H9 (cell line): ENCODE measurements at regions not wholly inside any gene's neighbourhood (a gene's known extent, or its start where the extent isn't known, plus 50 kb on each side); places are given as distances from the start of the nearest gene placed in this dataset.

Source experiments
- DNase-seq: peaks from one replicate; pipeline ENCODE4 v3.0.0-alpha.2; 2017
- H2AFZ ChIP-seq: one replicate; pipeline ENCODE4 v1.6.1; 2013; ENCODE audit warnings: mild to moderate bottlenecking, low read length, control low read depth, moderate library complexity
- H2AK5ac ChIP-seq: 2 replicates; pipeline ENCODE4 v1.6.1; 2013; ENCODE audit warnings: low read length, control low read depth, mixed read lengths; ENCODE audit not compliant: insufficient read length
- H2BK120ac ChIP-seq: one replicate; pipeline ENCODE4 v1.6.1; 2013; ENCODE audit warnings: low read depth, mild to moderate bottlenecking, low read length, control low read depth, inconsistent platforms; ENCODE audit not compliant: poor library complexity, severe bottlenecking
- H2BK12ac ChIP-seq: 2 replicates; pipeline ENCODE4 v1.6.1; 2013; ENCODE audit warnings: low read length, control low read depth, mixed read lengths, low read depth; ENCODE audit not compliant: insufficient read length
- H2BK15ac ChIP-seq: 2 replicates; pipeline ENCODE4 v1.6.1; 2013; ENCODE audit warnings: low read depth, low read length, control low read depth
- H2BK20ac ChIP-seq: one replicate; pipeline ENCODE4 v1.6.1; 2013; ENCODE audit warnings: low read depth, mild to moderate bottlenecking, low read length, control low read depth, inconsistent platforms; ENCODE audit not compliant: poor library complexity, severe bottlenecking
- H2BK5ac ChIP-seq: 2 replicates; pipeline ENCODE4 v1.6.1; 2013; ENCODE audit warnings: low read length, control low read depth, mixed read lengths; ENCODE audit not compliant: insufficient read length
- H3K14ac ChIP-seq: 2 replicates; pipeline ENCODE4 v1.6.1; 2013; ENCODE audit warnings: low read length, control low read depth; ENCODE audit not compliant: insufficient read depth
- H3K18ac ChIP-seq: 2 replicates; pipeline ENCODE4 v1.6.1; 2013; ENCODE audit warnings: low read depth, mild to moderate bottlenecking, mixed read lengths, low read length, control low read depth; ENCODE audit not compliant: insufficient read length
- H3K23ac ChIP-seq: 2 replicates; pipeline ENCODE4 v1.6.1; 2013; ENCODE audit warnings: low read length, control low read depth, mixed read lengths, low read depth; ENCODE audit not compliant: insufficient read length
- H3K23me2 ChIP-seq: 2 replicates; pipeline ENCODE4 v1.6.1; 2013; ENCODE audit warnings: low read depth, mild to moderate bottlenecking, mixed read lengths, low read length, control low read depth; ENCODE audit not compliant: insufficient read length, poor library complexity, severe bottlenecking
- H3K27ac ChIP-seq: 2 replicates; pipeline ENCODE4 v1.5.1; 2013; ENCODE audit warnings: low read length, control low read depth, mixed read lengths, low read depth; ENCODE audit not compliant: insufficient read length
- H3K27me3 ChIP-seq: 2 replicates; pipeline ENCODE4 v1.6.1; 2013; ENCODE audit warnings: low read length, control low read depth, inconsistent platforms; ENCODE audit not compliant: insufficient read depth
- H3K4ac ChIP-seq: 2 replicates; pipeline ENCODE4 v1.6.1; 2013; ENCODE audit warnings: low read depth, mild to moderate bottlenecking, control low read depth, inconsistent platforms, low read length, moderate library complexity
- H3K4me1 ChIP-seq: 2 replicates; pipeline ENCODE4 v1.6.1; 2013; ENCODE audit warnings: low read length, control low read depth, inconsistent platforms; ENCODE audit not compliant: insufficient read depth
- H3K4me2 ChIP-seq: 2 replicates; pipeline ENCODE4 v1.6.1; 2013; ENCODE audit warnings: low read length, control low read depth, mixed read lengths; ENCODE audit not compliant: insufficient read length, insufficient read depth
- H3K56ac ChIP-seq: 2 replicates; pipeline ENCODE4 v1.6.1; 2013; ENCODE audit warnings: low read depth, mild to moderate bottlenecking, mixed read lengths, low read length, control low read depth; ENCODE audit not compliant: insufficient read length
- H3K79me1 ChIP-seq: 2 replicates; pipeline ENCODE4 v1.6.1; 2013; ENCODE audit warnings: low read depth, mild to moderate bottlenecking, moderate library complexity, low read length, control low read depth, inconsistent platforms; ENCODE audit not compliant: insufficient read depth, poor library complexity, severe bottlenecking
- H3K79me2 ChIP-seq: 2 replicates; pipeline ENCODE4 v1.6.1; 2013; ENCODE audit warnings: low read length, control low read depth, inconsistent platforms; ENCODE audit not compliant: insufficient read depth
- H3K9ac ChIP-seq: 2 replicates; pipeline ENCODE4 v1.6.1; 2013; ENCODE audit warnings: low read length, control low read depth, mixed read lengths; ENCODE audit not compliant: insufficient read length; ENCODE audit errors: extremely low read depth
- H3K9me3 ChIP-seq: one replicate; pipeline ENCODE4 v1.6.1; 2013; ENCODE audit warnings: low read depth, low read length, inconsistent platforms; ENCODE audit not compliant: control insufficient read depth
- H3T11ph ChIP-seq: one replicate; pipeline ENCODE4 v1.6.1; 2013; ENCODE audit warnings: mild to moderate bottlenecking, low read length, control low read depth, inconsistent platforms
- H4K20me1 ChIP-seq: one replicate; pipeline ENCODE4 v1.6.1; 2013; ENCODE audit not compliant: control insufficient read depth, insufficient read length, insufficient read depth
- H4K5ac ChIP-seq: 2 replicates; pipeline ENCODE4 v1.6.1; 2013; ENCODE audit warnings: low read depth, mild to moderate bottlenecking, mixed read lengths, low read length, control low read depth; ENCODE audit not compliant: insufficient read length
- H4K8ac ChIP-seq: replicated peaks from 2 replicates; pipeline ENCODE4 v1.6.1; 2013; ENCODE audit warnings: low read length, control low read depth, mixed read lengths, low read depth; ENCODE audit not compliant: insufficient read length
- H4K91ac ChIP-seq: 2 replicates; pipeline ENCODE4 v1.6.1; 2013; ENCODE audit warnings: low read depth, mild to moderate bottlenecking, moderate library complexity, mixed read lengths, low read length, control low read depth; ENCODE audit not compliant: insufficient read length
- H3K27ac Mint-ChIP-seq, 3 experiments: 2 replicates in 2 of 3; 3 replicates in 1 of 3; pipeline ENCODE4 v1.8.0; 2020 to 2021; ENCODE audit warnings: mixed read lengths in 3 of 3, mild to moderate bottlenecking in 1 of 3, moderate library complexity in 1 of 3
- H3K27me3 Mint-ChIP-seq: 2 replicates; pipeline ENCODE4 v1.8.0; 2021; ENCODE audit warnings: low read depth, mild to moderate bottlenecking, moderate library complexity, mixed read lengths
- H3K36me3 Mint-ChIP-seq, 3 experiments: 2 replicates in 2 of 3; 3 replicates in 1 of 3; pipeline ENCODE4 v1.8.0; 2020 to 2021; ENCODE audit warnings: low read depth in 3 of 3, mixed read lengths in 3 of 3; ENCODE audit not compliant: insufficient read depth in 1 of 3
- H3K4me1 Mint-ChIP-seq, 2 experiments: 2 replicates each; pipeline ENCODE4 v1.8.0; 2020; ENCODE audit warnings: mixed read lengths in 2 of 2
- H3K4me3 Mint-ChIP-seq, 2 experiments: 2 replicates in 1 of 2; 3 replicates in 1 of 2; pipeline ENCODE4 v1.8.0; 2020 to 2021; ENCODE audit warnings: mild to moderate bottlenecking in 2 of 2, mixed read lengths in 2 of 2, moderate library complexity in 1 of 2
- H3K9me3 Mint-ChIP-seq, 2 experiments: 2 replicates in 1 of 2; 3 replicates in 1 of 2; pipeline ENCODE4 v1.8.0; 2020; ENCODE audit warnings: mild to moderate bottlenecking in 2 of 2, mixed read lengths in 2 of 2, moderate library complexity in 1 of 2
- CTCF ChIP-seq: fragments of 200-600 bp; sonication (generic); conservative IDR thresholded peaks from 3 replicates; pipeline ENCODE4 v1.8.0; 2021; ENCODE audit warnings: antibody characterized with exemption, mild to moderate bottlenecking
- WGBS: extraction: QIAGEN DNeasy Blood & Tissue Kit; methylation state at CpG from one replicate; pipeline ENCODE4 v1.1.7; 2013; ENCODE audit warnings: missing lambda C conversion rate, low lambda C conversion rate, mixed read lengths; ENCODE audit not compliant: insufficient read length; ENCODE audit errors: extremely low coverage; 5-methylcytosine and 5-hydroxymethylcytosine counted together

- no peaks in the 10 kb centered on the region for H4K20me1 ChIP-seq
- Mint-ChIP-seq H3K4me3 (no peak overlapping the region), H3K27me3 (no peaks in the 10 kb centered on the region), H3K36me3 (no peaks in the 10 kb centered on the region; a peak in 1 of 7 replicates), H3K4me1 (peaks cover 25% of the 10 kb centered on the region in 2 experiments), H3K27ac (no peak overlapping the region), H3K9me3 (no peaks in the 10 kb centered on the region)
- H3K23me2 ChIP-seq, result no peaks in the 10 kb centered on the region
- no peak overlapping the region for H2BK5ac ChIP-seq
- no peak for TF ChIP-seq CTCF
- no peak overlapping the region for H3K23ac ChIP-seq
- H2AK5ac ChIP-seq, result no peak overlapping the region
- no peak overlapping the region for H2BK120ac ChIP-seq
- no peak overlapping the region for H4K5ac ChIP-seq
- no peak overlapping the region for H3K9ac ChIP-seq
- H3K27me3 ChIP-seq, result no peaks in the 10 kb centered on the region
- no peak for DNase-seq
- H3K27ac ChIP-seq, result no peak overlapping the region
- H3K18ac ChIP-seq, result no peak overlapping the region
- no peak overlapping the region for H3K14ac ChIP-seq
- no CpG with 5 or more reads among the region's 1 CpG for WGBS
- no peak overlapping the region for H3T11ph ChIP-seq
- H3K4me1 ChIP-seq, result 0 out of 2 replicates have a peak, but pooled peaks cover 2% of the 10 kb centered on the region
- no peaks in the 10 kb centered on the region for H3K79me2 ChIP-seq
- H3K4ac ChIP-seq, result no peak overlapping the region
- H3K56ac ChIP-seq, result no peak overlapping the region
- H2AFZ ChIP-seq, result no peak overlapping the region
- no peaks in the 10 kb centered on the region for H3K79me1 ChIP-seq
- H4K8ac ChIP-seq, result no peak overlapping the region
- no peaks in the 10 kb centered on the region for H3K9me3 ChIP-seq
- H2BK15ac ChIP-seq, result no peak overlapping the region
- no peak overlapping the region for H4K91ac ChIP-seq
- H2BK12ac ChIP-seq, result no peak overlapping the region
- no peak overlapping the region for H2BK20ac ChIP-seq
- H3K4me2 ChIP-seq, result no peak overlapping the region
These were observed 417.1 kb upstream of the ARHGEF26 start for GRCh38 chr3:153704115-153704514.
